Smooth muscle cell (in vitro differentiated cells): ENCODE measurements at regions not wholly inside any gene's neighbourhood (a gene's known extent, or its start where the extent isn't known, plus 50 kb on each side); places are given as distances from the start of the nearest gene placed in this dataset.

ENCODE experiments used
- DNase-seq: peaks from one replicate; lab custom pipeline; 2025; ENCODE audit not compliant: unreplicated experiment; lab: John Stamatoyannopoulos, UW
- H2AFZ ChIP-seq: fragments of 200-600 bp; sonication (generic); 2 replicates; pipeline ENCODE4 v1.6.0; 2016; ENCODE audit warnings: antibody characterized with exemption, low read depth, mild to moderate bottlenecking
- H3F3A ChIP-seq: fragments of 200-600 bp; sonication (generic); 2 replicates; pipeline ENCODE4 v1.6.0; 2017; ENCODE audit warnings: antibody characterized with exemption, low read depth
- H3K27ac ChIP-seq: fragments of 200-600 bp; sonication (generic); 2 replicates; pipeline ENCODE4 v1.5.1; 2016; ENCODE audit warnings: low read depth, mild to moderate bottlenecking
- H3K27me3 ChIP-seq: fragments of 200-600 bp; sonication (generic); 2 replicates; pipeline ENCODE4 v1.6.1; 2016; ENCODE audit warnings: low read depth, mild to moderate bottlenecking
- H3K36me3 ChIP-seq: fragments of 200-600 bp; sonication (generic); 2 replicates; pipeline ENCODE4 v1.5.1; 2016; ENCODE audit warnings: low read depth
- H3K4me1 ChIP-seq: fragments of 200-600 bp; sonication (generic); 2 replicates; pipeline ENCODE4 v1.5.1; 2016; ENCODE audit warnings: low read depth
- H3K4me2 ChIP-seq: fragments of 200-600 bp; sonication (generic); 2 replicates; pipeline ENCODE4 v1.6.0; 2016; ENCODE audit warnings: mild to moderate bottlenecking
- H3K4me3 ChIP-seq: fragments of 200-600 bp; sonication (generic); 2 replicates; pipeline ENCODE4 v1.5.1; 2016; ENCODE audit warnings: mild to moderate bottlenecking
- H3K79me2 ChIP-seq: fragments of 200-600 bp; sonication (generic); 2 replicates; pipeline ENCODE4 v1.6.0; 2016; ENCODE audit warnings: low read depth, mild to moderate bottlenecking
- H3K9ac ChIP-seq: fragments of 200-600 bp; sonication (generic); 2 replicates; pipeline ENCODE4 v1.6.0; 2016; ENCODE audit warnings: low read depth
- H3K9me3 ChIP-seq: fragments of 200-600 bp; sonication (generic); replicated peaks from 2 replicates; pipeline ENCODE4 v1.5.1; 2016; ENCODE audit warnings: low read depth
- H4K20me1 ChIP-seq: fragments of 200-600 bp; sonication (generic); 2 replicates; pipeline ENCODE4 v1.6.0; 2016; ENCODE audit warnings: low read depth
- WGBS: methylation state at CpG from one replicate; pipeline ENCODE4 v1.1.7; 2016; ENCODE audit warnings: low lambda C conversion rate; 5-methylcytosine and 5-hydroxymethylcytosine counted together
- TF ChIP-seq, protein P1 (sequence below): fragments of 200-600 bp; sonication (generic); IDR thresholded peaks from 2 replicates; pipeline ENCODE4 v1.5.1; 2017; ENCODE audit warnings: borderline replicate concordance, mild to moderate bottlenecking, antibody characterized with exemption; ENCODE audit not compliant: insufficient read depth, poor library complexity, severe bottlenecking

DNA sequence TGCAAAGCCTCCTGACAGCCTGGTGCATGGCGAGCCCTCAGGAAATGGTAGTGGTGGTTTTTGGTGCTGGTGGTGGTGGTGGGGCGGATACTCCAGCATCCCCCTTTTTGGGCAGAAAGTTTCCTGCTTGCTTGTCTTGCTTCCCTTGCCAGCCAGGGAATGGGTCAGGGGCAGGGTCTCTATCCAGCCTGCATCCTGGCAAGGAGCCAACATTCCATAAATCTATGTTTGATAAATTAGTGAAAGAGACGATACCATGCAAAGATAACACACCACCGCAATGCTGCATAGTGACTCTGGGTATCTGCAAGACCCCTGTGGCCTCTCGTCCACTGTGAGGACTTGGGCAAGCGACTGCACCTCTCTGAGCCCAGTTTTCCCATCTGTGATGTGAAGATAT is 246.2 kb downstream of the LRFN2 start:
- Histone ChIP-seq H3K4me2 (no peak overlapping the region), H4K20me1 (no peaks in the 10 kb centered on the region), H2AFZ (no peak overlapping the region), H3K36me3 (no peaks in the 10 kb centered on the region), H3K4me1 (peaks cover 23% of the 10 kb centered on the region), H3K9me3 (no peaks in the 10 kb centered on the region), H3K9ac (no peak overlapping the region), H3K27me3 (peaks cover 11% of the 10 kb centered on the region), H3K79me2 (no peaks in the 10 kb centered on the region), H3K27ac (no peak overlapping the region), H3K4me3 (no peak overlapping the region), H3F3A (no peaks in the 10 kb centered on the region)
- no peak for DNase-seq
- 94% methylated on average over 6 of the region's 6 CpGs for WGBS
- TF ChIP-seq, protein P1, sequence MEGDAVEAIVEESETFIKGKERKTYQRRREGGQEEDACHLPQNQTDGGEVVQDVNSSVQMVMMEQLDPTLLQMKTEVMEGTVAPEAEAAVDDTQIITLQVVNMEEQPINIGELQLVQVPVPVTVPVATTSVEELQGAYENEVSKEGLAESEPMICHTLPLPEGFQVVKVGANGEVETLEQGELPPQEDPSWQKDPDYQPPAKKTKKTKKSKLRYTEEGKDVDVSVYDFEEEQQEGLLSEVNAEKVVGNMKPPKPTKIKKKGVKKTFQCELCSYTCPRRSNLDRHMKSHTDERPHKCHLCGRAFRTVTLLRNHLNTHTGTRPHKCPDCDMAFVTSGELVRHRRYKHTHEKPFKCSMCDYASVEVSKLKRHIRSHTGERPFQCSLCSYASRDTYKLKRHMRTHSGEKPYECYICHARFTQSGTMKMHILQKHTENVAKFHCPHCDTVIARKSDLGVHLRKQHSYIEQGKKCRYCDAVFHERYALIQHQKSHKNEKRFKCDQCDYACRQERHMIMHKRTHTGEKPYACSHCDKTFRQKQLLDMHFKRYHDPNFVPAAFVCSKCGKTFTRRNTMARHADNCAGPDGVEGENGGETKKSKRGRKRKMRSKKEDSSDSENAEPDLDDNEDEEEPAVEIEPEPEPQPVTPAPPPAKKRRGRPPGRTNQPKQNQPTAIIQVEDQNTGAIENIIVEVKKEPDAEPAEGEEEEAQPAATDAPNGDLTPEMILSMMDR = no peak

DNA sequence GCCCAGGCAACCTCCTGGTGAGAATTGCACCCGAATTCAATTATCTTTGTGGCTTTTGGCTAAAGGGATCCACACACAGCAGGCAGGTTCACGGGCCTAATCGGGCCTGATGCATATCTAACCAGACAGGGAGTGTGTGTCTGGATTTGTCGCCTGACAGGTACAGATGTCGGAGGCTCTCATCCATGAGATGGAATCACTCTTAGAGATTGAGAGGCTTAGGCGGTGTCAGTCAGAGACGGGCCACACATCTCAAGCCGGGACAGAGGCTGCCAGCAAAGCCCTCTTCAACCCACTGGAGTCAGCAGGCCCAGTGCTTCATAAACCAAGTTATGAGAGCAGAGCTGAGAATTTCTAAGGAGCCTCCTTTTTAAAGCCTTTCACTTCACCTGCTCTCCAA is 247.0 kb downstream of the LRFN2 start:
- no peaks in the 10 kb centered on the region for H3K9me3 ChIP-seq
- H3F3A ChIP-seq = no peaks in the 10 kb centered on the region
- no peak for DNase-seq
- peaks cover 11% of the 10 kb centered on the region for H3K27me3 ChIP-seq
- TF ChIP-seq, protein P1 = no peak
- no peaks in the 10 kb centered on the region for H3K36me3 ChIP-seq
- H3K9ac ChIP-seq = no peak overlapping the region
- H3K27ac ChIP-seq = no peak overlapping the region
- no peaks in the 10 kb centered on the region for H4K20me1 ChIP-seq
- H2AFZ ChIP-seq = no peak overlapping the region
- H3K4me1 ChIP-seq = peaks cover 23% of the 10 kb centered on the region
- H3K79me2 ChIP-seq = no peaks in the 10 kb centered on the region
- no peak overlapping the region for H3K4me2 ChIP-seq
- H3K4me3 ChIP-seq = no peak overlapping the region
- WGBS = 86% methylated on average over 8 of the region's 8 CpGs

DNA sequence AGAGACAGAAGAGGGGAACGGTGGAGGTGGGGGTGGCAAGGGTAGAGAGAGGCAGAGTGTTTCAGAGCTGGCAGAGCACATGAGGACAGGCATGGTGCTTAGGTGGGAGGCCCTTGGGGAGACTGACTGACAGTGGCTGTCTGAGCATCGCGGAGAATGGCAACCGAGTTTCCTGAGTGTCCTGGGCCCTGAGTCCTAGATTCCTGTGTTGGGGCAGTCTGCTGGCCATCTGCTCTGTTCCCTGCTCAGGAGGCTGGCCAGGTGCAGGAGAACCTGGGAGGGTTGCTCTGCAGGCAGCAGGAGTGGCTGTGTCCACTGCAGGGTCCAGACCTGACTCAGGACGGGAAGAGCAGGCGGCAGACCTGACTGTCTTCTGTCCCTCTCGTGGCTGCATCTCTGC is 248.9 kb downstream of the LRFN2 start:
- no peaks in the 10 kb centered on the region for H3K9me3 ChIP-seq
- H4K20me1 ChIP-seq = no peaks in the 10 kb centered on the region
- DNase-seq = no peak
- no peaks in the 10 kb centered on the region for H3F3A ChIP-seq
- H3K4me3 ChIP-seq = no peak overlapping the region
- H2AFZ ChIP-seq = no peak overlapping the region
- H3K9ac ChIP-seq = no peak overlapping the region
- H3K4me2 ChIP-seq = no peak overlapping the region
- no peaks in the 10 kb centered on the region for H3K36me3 ChIP-seq
- WGBS = 90% methylated on average over 7 of the region's 7 CpGs
- H3K4me1 ChIP-seq = peaks cover 9% of the 10 kb centered on the region
- H3K27ac ChIP-seq = no peak overlapping the region
- peaks cover 27% of the 10 kb centered on the region for H3K27me3 ChIP-seq
- H3K79me2 ChIP-seq = no peaks in the 10 kb centered on the region
- TF ChIP-seq, protein P1 = no peak

DNA sequence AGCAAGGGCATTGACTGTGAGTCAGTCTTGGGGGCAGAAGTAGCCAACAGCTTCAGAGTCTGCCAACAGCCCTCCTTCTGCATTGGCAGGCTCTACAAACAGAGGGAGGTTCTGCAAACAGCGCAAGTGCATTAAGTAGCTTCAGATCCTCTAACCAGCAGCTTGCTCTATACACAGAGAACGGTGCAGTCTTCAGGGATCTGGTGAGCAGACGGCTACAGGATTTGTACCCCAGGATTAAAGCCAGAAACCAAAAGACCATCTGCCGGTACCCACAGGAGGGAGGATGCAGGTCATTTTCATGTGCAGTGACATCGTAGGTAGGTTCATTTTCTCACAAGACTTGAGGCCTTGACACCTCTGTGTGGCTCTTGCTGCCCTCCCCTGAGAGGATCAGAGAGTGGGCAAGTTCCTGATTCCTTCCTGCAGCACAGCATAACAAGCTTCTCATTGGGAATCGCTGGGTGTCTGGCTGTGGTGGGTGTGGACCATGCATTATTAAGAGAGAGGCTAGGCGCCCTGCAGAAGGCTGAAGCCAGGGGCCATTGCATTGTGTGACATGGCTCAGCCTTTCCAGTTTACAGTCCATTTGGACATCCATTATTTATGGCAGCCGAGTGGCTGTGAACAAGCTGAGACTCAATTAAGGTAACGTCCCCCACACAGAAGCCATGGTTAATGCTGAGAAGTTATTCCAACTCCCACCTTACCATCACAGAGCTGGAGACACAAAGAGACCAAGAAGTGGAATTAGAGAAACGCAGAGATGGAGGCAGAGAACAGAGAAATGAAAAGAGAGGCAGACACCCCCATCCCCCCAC is 250.0 kb downstream of the LRFN2 start:
- H3K4me1 ChIP-seq = peaks cover 1% of the 10 kb centered on the region
- H3K36me3 ChIP-seq = no peaks in the 10 kb centered on the region
- H3K9me3 ChIP-seq = no peaks in the 10 kb centered on the region
- no peak overlapping the region for H3K4me2 ChIP-seq
- H3K79me2 ChIP-seq = no peaks in the 10 kb centered on the region
- no peak overlapping the region for H3K9ac ChIP-seq
- DNase-seq = no peak
- WGBS = 87% methylated on average over 10 of the region's 10 CpGs
- H2AFZ ChIP-seq = no peak overlapping the region
- no peak overlapping the region for H3K27ac ChIP-seq
- TF ChIP-seq, protein P1 = no peak
- peaks cover 38% of the 10 kb centered on the region for H3K27me3 ChIP-seq
- H4K20me1 ChIP-seq = no peaks in the 10 kb centered on the region
- H3K4me3 ChIP-seq = no peak overlapping the region
- no peaks in the 10 kb centered on the region for H3F3A ChIP-seq
